GM21528 (cell line): ENCODE measurements at regions not wholly inside any gene's neighbourhood (a gene's known extent, or its start where the extent isn't known, plus 50 kb on each side); places are given as distances from the start of the nearest gene placed in this dataset.

Experiments
- ATAC-seq: cut with Tn5 transposase; IDR thresholded peaks from one replicate; pipeline ENCODE4 v1.9.1; 2021; ENCODE audit warnings: mild to moderate bottlenecking, moderate library complexity; ENCODE audit not compliant: unreplicated experiment, low FRiP score

GRCh38 chr2:129056959-129057317 is 738.3 kb upstream of the HS6ST1 start:
- no peak for ATAC-seq

GRCh38 chr2:129058981-129059380 is 740.3 kb upstream of the HS6ST1 start:
- ATAC-seq, result no peak

- ATAC-seq, result no peak
Measured at GRCh38 chr2:129059476-129059875, 740.8 kb upstream of the HS6ST1 start.

- ATAC-seq, result no peak
Measured at GRCh38 chr2:129061069-129061768, 742.6 kb upstream of the HS6ST1 start.

GRCh38 chr2:129061769-129062121 is 743.1 kb upstream of the HS6ST1 start:
- ATAC-seq, result no peak

GRCh38 chr2:129062146-129062912 is 743.7 kb upstream of the HS6ST1 start:
- ATAC-seq, result no peak

- no peak for ATAC-seq
Measured at GRCh38 chr2:129067070-129067469, 748.4 kb upstream of the HS6ST1 start.

GRCh38 chr2:129067953-129068352 is 749.3 kb upstream of the HS6ST1 start:
- no peak for ATAC-seq

GRCh38 chr2:129068543-129068942 is 749.9 kb upstream of the HS6ST1 start:
- no peak for ATAC-seq

- ATAC-seq, result no peak
Measured at GRCh38 chr2:129069875-129070594, 751.4 kb upstream of the HS6ST1 start.

- no peak for ATAC-seq
Measured at GRCh38 chr2:129070663-129071062, 752.0 kb upstream of the HS6ST1 start.

- ATAC-seq, result no peak
Measured at GRCh38 chr2:129071531-129071930, 752.9 kb upstream of the HS6ST1 start.

GRCh38 chr2:129074298-129074920 is 755.7 kb upstream of the HS6ST1 start:
- no peak for ATAC-seq

GRCh38 chr2:129078548-129078947 is 759.9 kb upstream of the HS6ST1 start:
- ATAC-seq, result no peak

- ATAC-seq, result no peak
Measured at GRCh38 chr2:129080715-129081476, 762.2 kb upstream of the HS6ST1 start.

GRCh38 chr2:129085386-129085785 is 766.7 kb upstream of the HS6ST1 start:
- ATAC-seq, result no peak

GRCh38 chr2:129087133-129087813 is 768.6 kb upstream of the HS6ST1 start:
- ATAC-seq, result no peak

GRCh38 chr2:129091620-129092019 is 773.0 kb upstream of the HS6ST1 start:
- no peak for ATAC-seq

- ATAC-seq, result no peak
Measured at GRCh38 chr2:129092956-129093355, 774.3 kb upstream of the HS6ST1 start.

GRCh38 chr2:129101186-129101585 is 782.5 kb upstream of the HS6ST1 start:
- no peak for ATAC-seq
